ENCODE measurements at regions not wholly inside any gene's neighbourhood (a gene's known extent, or its start where the extent isn't known, plus 50 kb on each side); places are given as distances from the start of the nearest gene placed in this dataset.
A peak's percentile ranks its signal among the peaks of the same experiment; 100 is the strongest.

GRCh38 chr1:219438386-219438785 is 174.5 kb downstream of the ZC3H11B start:
- no peak for DNase-seq (ENCODE audit: insufficient read length, low spot score)
- FAIRE-seq = no peak

GRCh38 chr1:219434923-219435297 is 178.0 kb downstream of the ZC3H11B start:
- DNase-seq (ENCODE audit: insufficient read length, low spot score) (no peak), FAIRE-seq (no peak)

GRCh38 chr1:219434285-219434922 is 178.5 kb downstream of the ZC3H11B start:
- FAIRE-seq (no peak), DNase-seq (ENCODE audit: insufficient read length, low spot score) (no peak)

GRCh38 chr1:219433496-219434131 is 179.3 kb downstream of the ZC3H11B start:
- no peak for DNase-seq (ENCODE audit: insufficient read length, low spot score)
- no peak for FAIRE-seq

- FAIRE-seq = peak; percentile 26
These were observed 179.9 kb downstream of the ZC3H11B start for GRCh38 chr1:219433001-219433400.

GRCh38 chr1:219432191-219432606 is 180.7 kb downstream of the ZC3H11B start:
- no peak for DNase-seq (ENCODE audit: insufficient read length, low spot score)
- FAIRE-seq = no peak

More at GRCh38 chr1:219433001-219433400, 179.9 kb downstream of the ZC3H11B start:
- DNase-seq (ENCODE audit: insufficient read length, low spot score) = no peak

- DNase-seq (ENCODE audit: insufficient read length, low spot score) = no peak
- FAIRE-seq = no peak
These were observed 182.5 kb downstream of the ZC3H11B start for GRCh38 chr1:219430419-219430818.

- no peak for FAIRE-seq
- DNase-seq (ENCODE audit: insufficient read length, low spot score) = no peak
These were observed 184.3 kb downstream of the ZC3H11B start for GRCh38 chr1:219428651-219429050.

GRCh38 chr1:219427989-219428388 is 184.9 kb downstream of the ZC3H11B start:
- DNase-seq (ENCODE audit: insufficient read length, low spot score) (no peak), FAIRE-seq (no peak)

- DNase-seq (ENCODE audit: insufficient read length, low spot score) (no peak), FAIRE-seq (no peak)
These were observed 185.5 kb downstream of the ZC3H11B start for GRCh38 chr1:219427403-219427802.

- no peak for FAIRE-seq
- DNase-seq (ENCODE audit: insufficient read length, low spot score) = no peak
These were observed 189.9 kb downstream of the ZC3H11B start for GRCh38 chr1:219422811-219423598.

GRCh38 chr1:219420913-219421312 is 192.0 kb downstream of the ZC3H11B start:
- no peak for FAIRE-seq

GRCh38 chr1:219419860-219420259 is 193.0 kb downstream of the ZC3H11B start:
- DNase-seq (ENCODE audit: insufficient read length, low spot score) (no peak), FAIRE-seq (no peak)

More at GRCh38 chr1:219420913-219421312, 192.0 kb downstream of the ZC3H11B start:
- DNase-seq (ENCODE audit: insufficient read length, low spot score) = no peak

- DNase-seq (ENCODE audit: insufficient read length, low spot score) = no peak
- FAIRE-seq = no peak
These were observed 193.8 kb downstream of the ZC3H11B start for GRCh38 chr1:219419065-219419464.

- no peak for FAIRE-seq
- DNase-seq (ENCODE audit: insufficient read length, low spot score) = no peak
These were observed 195.3 kb downstream of the ZC3H11B start for GRCh38 chr1:219417610-219418009.

GRCh38 chr1:219416598-219417238 is 196.2 kb downstream of the ZC3H11B start:
- peak; percentile 14 for DNase-seq (ENCODE audit: insufficient read length, low spot score)
- no peak for FAIRE-seq

- FAIRE-seq = no peak
- DNase-seq (ENCODE audit: insufficient read length, low spot score) = no peak
These were observed 197.0 kb downstream of the ZC3H11B start for GRCh38 chr1:219415915-219416314.

- no peak for FAIRE-seq
- no peak for DNase-seq (ENCODE audit: insufficient read length, low spot score)
These were observed 197.5 kb downstream of the ZC3H11B start for GRCh38 chr1:219415433-219415832.

- DNase-seq (ENCODE audit: insufficient read length, low spot score) = no peak
- FAIRE-seq = no peak
These were observed 198.7 kb downstream of the ZC3H11B start for GRCh38 chr1:219414250-219414649.

GRCh38 chr1:219413536-219413935 is 199.4 kb downstream of the ZC3H11B start:
- no peak for FAIRE-seq
- no peak for DNase-seq (ENCODE audit: insufficient read length, low spot score)

GRCh38 chr1:219412772-219413171 is 200.1 kb downstream of the ZC3H11B start:
- DNase-seq (ENCODE audit: insufficient read length, low spot score) (no peak), FAIRE-seq (no peak)

All from HTR-8/SVneo (cell line).